DOHH2 (cell line): ENCODE measurements at regions not wholly inside any gene's neighbourhood (a gene's known extent, or its start where the extent isn't known, plus 50 kb on each side); places are given as distances from the start of the nearest gene placed in this dataset.

ENCODE experiments used
- EZH2phosphoT487 ChIP-seq: fragments of 200-600 bp; sonication (generic); IDR thresholded peaks from 2 replicates; pipeline ENCODE4 v1.6.1; 2017; ENCODE audit warnings: borderline replicate concordance, mild to moderate bottlenecking, antibody characterized with exemption, low read length, moderate library complexity, mixed read lengths
- TF ChIP-seq, protein P1 (sequence below): fragments of 200-600 bp; sonication (generic); IDR thresholded peaks from one replicate; pipeline ENCODE4 v1.5.1; 2014; ENCODE audit warnings: antibody characterized with exemption, mild to moderate bottlenecking, low read depth, low read length; ENCODE audit not compliant: poor library complexity, severe bottlenecking

DNA sequence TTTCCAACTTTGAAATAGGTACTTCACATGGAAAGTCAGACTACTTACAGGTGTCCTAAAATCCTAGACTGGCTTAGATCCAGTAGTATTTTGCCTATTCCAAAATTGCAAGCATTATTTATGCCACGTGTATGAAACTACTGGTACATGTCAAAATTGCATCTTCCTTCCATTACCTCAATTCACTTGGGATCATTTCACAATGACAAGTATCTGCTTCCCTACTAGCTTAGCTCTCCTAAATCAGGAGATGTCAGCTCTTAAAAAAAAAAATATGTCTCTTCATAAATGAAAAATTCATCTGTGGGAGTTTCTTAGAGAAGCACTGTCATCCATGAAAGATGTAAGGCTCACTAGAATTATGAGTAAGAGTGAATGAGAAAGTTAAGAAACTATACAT is 466.6 kb upstream of the MANEA start:
- TF ChIP-seq, protein P1, sequence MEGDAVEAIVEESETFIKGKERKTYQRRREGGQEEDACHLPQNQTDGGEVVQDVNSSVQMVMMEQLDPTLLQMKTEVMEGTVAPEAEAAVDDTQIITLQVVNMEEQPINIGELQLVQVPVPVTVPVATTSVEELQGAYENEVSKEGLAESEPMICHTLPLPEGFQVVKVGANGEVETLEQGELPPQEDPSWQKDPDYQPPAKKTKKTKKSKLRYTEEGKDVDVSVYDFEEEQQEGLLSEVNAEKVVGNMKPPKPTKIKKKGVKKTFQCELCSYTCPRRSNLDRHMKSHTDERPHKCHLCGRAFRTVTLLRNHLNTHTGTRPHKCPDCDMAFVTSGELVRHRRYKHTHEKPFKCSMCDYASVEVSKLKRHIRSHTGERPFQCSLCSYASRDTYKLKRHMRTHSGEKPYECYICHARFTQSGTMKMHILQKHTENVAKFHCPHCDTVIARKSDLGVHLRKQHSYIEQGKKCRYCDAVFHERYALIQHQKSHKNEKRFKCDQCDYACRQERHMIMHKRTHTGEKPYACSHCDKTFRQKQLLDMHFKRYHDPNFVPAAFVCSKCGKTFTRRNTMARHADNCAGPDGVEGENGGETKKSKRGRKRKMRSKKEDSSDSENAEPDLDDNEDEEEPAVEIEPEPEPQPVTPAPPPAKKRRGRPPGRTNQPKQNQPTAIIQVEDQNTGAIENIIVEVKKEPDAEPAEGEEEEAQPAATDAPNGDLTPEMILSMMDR, result no peak
- no peak for TF ChIP-seq EZH2phosphoT487
